Fibroblast of mammary gland (primary cell): ENCODE measurements at regions not wholly inside any gene's neighbourhood (a gene's known extent, or its start where the extent isn't known, plus 50 kb on each side); places are given as distances from the start of the nearest gene placed in this dataset.

Experiments used
- DNase-seq: peaks from one replicate; pipeline ENCODE4 v3.0.0-alpha.2; 2010; ENCODE audit warnings: low read depth
- H3K4me3 ChIP-seq: 2 replicates; pipeline ENCODE4 v1.5.1; 2011; ENCODE audit warnings: low read depth, mild to moderate bottlenecking, low read length, moderate library complexity; ENCODE audit not compliant: control insufficient read depth
- TF ChIP-seq, protein P1 (sequence below): conservative IDR thresholded peaks from 2 replicates; pipeline ENCODE4 v1.5.1; 2011; ENCODE audit warnings: low read depth, low read length, inconsistent platforms; ENCODE audit not compliant: control insufficient read depth, insufficient read depth

- DNase-seq = peak; percentile 60
- no peak overlapping the region for H3K4me3 ChIP-seq
These were observed 783.2 kb upstream of the CDH2 start for GRCh38 chr18:28960146-28960545.

DNA sequence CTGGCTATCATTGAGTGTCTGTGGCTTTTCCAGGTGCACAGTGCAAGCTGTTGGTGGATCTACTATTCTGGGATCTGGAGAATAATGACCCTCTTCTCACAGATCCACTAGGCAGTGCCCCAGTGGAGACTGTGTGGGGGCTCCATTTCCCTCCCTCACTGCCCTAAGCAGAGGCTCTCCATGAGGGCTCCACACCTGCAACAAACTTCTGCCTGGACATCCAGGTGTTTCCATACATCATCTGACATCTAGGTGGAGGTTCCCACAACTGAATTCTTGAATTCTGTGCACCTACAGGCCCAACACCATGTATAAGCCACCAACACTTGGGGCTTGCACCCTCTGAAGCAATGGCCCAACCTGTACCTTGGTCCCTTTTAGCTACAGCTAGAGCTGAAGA, 775.4 kb upstream of the CDH2 start:
- no peak for DNase-seq
- TF ChIP-seq, protein P1, sequence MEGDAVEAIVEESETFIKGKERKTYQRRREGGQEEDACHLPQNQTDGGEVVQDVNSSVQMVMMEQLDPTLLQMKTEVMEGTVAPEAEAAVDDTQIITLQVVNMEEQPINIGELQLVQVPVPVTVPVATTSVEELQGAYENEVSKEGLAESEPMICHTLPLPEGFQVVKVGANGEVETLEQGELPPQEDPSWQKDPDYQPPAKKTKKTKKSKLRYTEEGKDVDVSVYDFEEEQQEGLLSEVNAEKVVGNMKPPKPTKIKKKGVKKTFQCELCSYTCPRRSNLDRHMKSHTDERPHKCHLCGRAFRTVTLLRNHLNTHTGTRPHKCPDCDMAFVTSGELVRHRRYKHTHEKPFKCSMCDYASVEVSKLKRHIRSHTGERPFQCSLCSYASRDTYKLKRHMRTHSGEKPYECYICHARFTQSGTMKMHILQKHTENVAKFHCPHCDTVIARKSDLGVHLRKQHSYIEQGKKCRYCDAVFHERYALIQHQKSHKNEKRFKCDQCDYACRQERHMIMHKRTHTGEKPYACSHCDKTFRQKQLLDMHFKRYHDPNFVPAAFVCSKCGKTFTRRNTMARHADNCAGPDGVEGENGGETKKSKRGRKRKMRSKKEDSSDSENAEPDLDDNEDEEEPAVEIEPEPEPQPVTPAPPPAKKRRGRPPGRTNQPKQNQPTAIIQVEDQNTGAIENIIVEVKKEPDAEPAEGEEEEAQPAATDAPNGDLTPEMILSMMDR = no peak
- H3K4me3 ChIP-seq = no peak overlapping the region

More at GRCh38 chr18:28960146-28960545, 783.2 kb upstream of the CDH2 start:
- TF ChIP-seq, protein P1 = no peak

- no peak for DNase-seq
- TF ChIP-seq, protein P1 = no peak
- no peak overlapping the region for H3K4me3 ChIP-seq
These were observed 771.0 kb upstream of the CDH2 start for GRCh38 chr18:28947900-28948299.

DNA sequence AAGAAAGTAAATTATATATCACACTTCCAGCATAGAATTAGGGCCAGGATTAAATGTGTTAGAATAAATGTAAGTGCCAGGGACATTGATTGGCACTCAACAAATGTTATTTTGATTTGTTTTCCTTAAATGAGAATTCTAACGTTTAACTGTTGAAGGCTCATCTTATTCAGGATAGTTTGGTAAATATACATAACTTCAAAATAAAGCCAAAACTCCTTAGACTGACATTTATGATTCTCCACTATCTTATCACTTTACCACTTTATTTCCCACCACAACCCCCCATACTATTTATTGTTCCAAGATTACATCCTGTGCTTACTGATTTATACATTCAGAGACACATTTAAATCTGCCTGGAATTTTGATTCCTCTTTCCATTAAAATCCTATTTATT, 769.5 kb upstream of the CDH2 start:
- no peak for DNase-seq
- TF ChIP-seq, protein P1 = no peak
- H3K4me3 ChIP-seq = no peak overlapping the region

DNA sequence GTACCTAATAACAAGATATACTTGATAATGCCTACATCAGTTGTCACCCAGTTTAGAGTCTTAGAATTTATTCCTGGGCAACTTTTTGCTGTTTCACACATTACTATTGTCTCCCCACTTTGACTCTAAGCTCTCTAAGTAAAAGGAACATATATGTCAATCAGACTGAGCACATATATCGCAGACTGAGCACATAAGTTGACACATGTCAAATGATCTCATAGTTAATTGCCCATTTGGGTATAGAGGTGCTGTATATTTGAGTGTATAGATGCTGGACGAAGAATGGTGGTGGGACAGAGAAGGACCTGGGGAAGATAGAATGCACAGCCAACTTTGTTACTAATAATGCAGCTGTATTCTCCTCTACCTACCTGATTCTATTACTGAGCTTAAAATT, 746.0 kb upstream of the CDH2 start:
- H3K4me3 ChIP-seq = no peak overlapping the region
- TF ChIP-seq, protein P1 = no peak
- DNase-seq = no peak

GRCh38 chr18:28916456-28916855, 739.5 kb upstream of the CDH2 start:
- TF ChIP-seq, protein P1 = no peak
- no peak for DNase-seq
- H3K4me3 ChIP-seq = no peak overlapping the region

DNA sequence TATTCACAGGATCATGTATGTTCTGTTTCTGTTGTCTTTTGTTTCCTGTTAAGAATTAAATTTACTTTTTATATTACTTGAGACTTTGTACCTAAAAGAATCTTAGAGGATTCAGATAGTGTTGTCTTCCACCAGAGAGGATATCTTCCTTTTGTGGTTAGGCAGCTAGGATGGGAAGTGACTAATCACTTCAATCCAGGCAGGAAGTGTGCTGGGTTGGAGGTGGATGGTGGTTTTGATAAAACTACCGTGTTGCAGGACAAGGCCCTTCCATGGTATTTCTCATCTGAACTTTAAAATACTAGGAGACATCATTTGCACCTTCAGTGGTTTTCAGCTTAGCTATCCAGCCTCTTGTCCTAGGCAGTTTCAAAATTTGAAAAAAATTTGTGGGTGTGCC, 728.6 kb upstream of the CDH2 start:
- no peak overlapping the region for H3K4me3 ChIP-seq
- DNase-seq = peak; percentile 58
- TF ChIP-seq, protein P1 = no peak
